Loucy (cell line): ENCODE measurements at regions not wholly inside any gene's neighbourhood (a gene's known extent, or its start where the extent isn't known, plus 50 kb on each side); places are given as distances from the start of the nearest gene placed in this dataset.

Experiments used
- H2AFZ ChIP-seq: fragments of 200-600 bp; sonication (generic); 2 replicates; pipeline ENCODE4 v1.6.0; 2016; ENCODE audit warnings: antibody characterized with exemption, mild to moderate bottlenecking, low read length, moderate library complexity
- H3F3A ChIP-seq: fragments of 200-600 bp; 2 replicates; pipeline ENCODE4 v1.6.0; 2016; ENCODE audit warnings: antibody characterized with exemption, low read depth, mild to moderate bottlenecking
- H3K27me3 ChIP-seq: fragments of 200-600 bp; sonication (generic); 2 replicates; pipeline ENCODE4 v1.6.1; 2014; ENCODE audit warnings: low read length, mild to moderate bottlenecking; ENCODE audit not compliant: insufficient read depth, poor library complexity, severe bottlenecking
- H3K36me3 ChIP-seq: fragments of 200-600 bp; sonication (generic); 2 replicates; pipeline ENCODE4 v1.6.1; 2016; ENCODE audit warnings: low read length; ENCODE audit not compliant: insufficient read depth
- H3K4me1 ChIP-seq: fragments of 200-600 bp; sonication (generic); 2 replicates; pipeline ENCODE4 v1.5.1; 2014; ENCODE audit warnings: low read length, mild to moderate bottlenecking; ENCODE audit not compliant: insufficient read depth, poor library complexity, severe bottlenecking
- H3K4me2 ChIP-seq: fragments of 200-600 bp; sonication (generic); 2 replicates; pipeline ENCODE4 v1.6.0; 2014; ENCODE audit warnings: antibody characterized with exemption, low read length, low read depth, mild to moderate bottlenecking; ENCODE audit not compliant: poor library complexity, severe bottlenecking
- H3K4me3 ChIP-seq: fragments of 200-600 bp; sonication (generic); 2 replicates; pipeline ENCODE4 v1.5.1; 2014; ENCODE audit warnings: low read length, mild to moderate bottlenecking, mixed read lengths; ENCODE audit not compliant: poor library complexity, severe bottlenecking
- H3K79me2 ChIP-seq: fragments of 200-600 bp; sonication (generic); 2 replicates; pipeline ENCODE4 v1.6.1; 2014; ENCODE audit warnings: low read length; ENCODE audit not compliant: insufficient read depth
- H3K9ac ChIP-seq: fragments of 200-600 bp; sonication (generic); 2 replicates; pipeline ENCODE4 v1.6.0; 2014; ENCODE audit warnings: mild to moderate bottlenecking, low read depth, low read length, moderate library complexity; ENCODE audit not compliant: poor library complexity, severe bottlenecking
- H3K9me2 ChIP-seq: fragments of 200-600 bp; sonication (generic); replicated peaks from 2 replicates; pipeline ENCODE4 v1.6.1; 2016; ENCODE audit warnings: low read depth, low read length, mixed read lengths
- H3K9me3 ChIP-seq: fragments of 200-600 bp; sonication (generic); 2 replicates; pipeline ENCODE4 v1.6.1; 2014; ENCODE audit warnings: mild to moderate bottlenecking, antibody characterized with exemption, low read length, low read depth; ENCODE audit not compliant: insufficient read depth
- H4K20me1 ChIP-seq: fragments of 200-600 bp; sonication (generic); 2 replicates; pipeline ENCODE4 v1.6.0; 2014; ENCODE audit warnings: antibody characterized with exemption, low read length, mild to moderate bottlenecking; ENCODE audit not compliant: insufficient read depth, poor library complexity, severe bottlenecking
- CTCF ChIP-seq: fragments of 200-600 bp; sonication (generic); conservative IDR thresholded peaks from 2 replicates; pipeline ENCODE4 v1.5.1; 2014; ENCODE audit warnings: mild to moderate bottlenecking, antibody characterized with exemption, low read length
- EZH2phosphoT487 ChIP-seq: fragments of 200-600 bp; IDR thresholded peaks from 2 replicates; pipeline ENCODE4 v1.6.1; 2018; ENCODE audit warnings: antibody characterized with exemption, mild to moderate bottlenecking, moderate library complexity, borderline replicate concordance

DNA sequence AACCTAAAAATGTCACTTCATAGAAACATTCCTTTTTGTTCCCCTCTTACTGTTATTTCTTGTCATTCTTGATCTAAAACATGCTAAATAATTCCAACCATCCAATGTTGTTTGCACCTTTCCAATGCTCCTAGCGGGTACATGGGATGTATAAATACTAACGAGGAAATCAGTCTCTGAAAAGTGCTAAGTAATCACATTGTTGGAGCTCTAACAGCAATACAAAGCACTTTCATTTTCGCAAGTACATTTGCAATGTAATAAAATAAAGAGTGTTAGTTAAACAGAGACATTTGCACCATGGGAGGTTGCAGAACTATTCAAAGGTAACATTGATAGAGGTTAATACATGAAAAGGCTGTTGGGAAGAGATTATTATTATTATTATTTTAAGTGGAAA lies 286.2 kb upstream of the ACVR2A start:
- H3K27me3 ChIP-seq = no peaks in the 10 kb centered on the region
- H3K36me3 ChIP-seq = no peaks in the 10 kb centered on the region
- no peak overlapping the region for H3K4me3 ChIP-seq
- TF ChIP-seq EZH2phosphoT487 (no peak), CTCF (no peak)
- no peaks in the 10 kb centered on the region for H3K9me2 ChIP-seq
- H3K4me2 ChIP-seq = no peak overlapping the region
- H3K9me3 ChIP-seq = no peaks in the 10 kb centered on the region
- no peaks in the 10 kb centered on the region for H4K20me1 ChIP-seq
- no peak overlapping the region for H3K9ac ChIP-seq
- no peak overlapping the region for H2AFZ ChIP-seq
- H3F3A ChIP-seq = no peaks in the 10 kb centered on the region
- no peaks in the 10 kb centered on the region for H3K4me1 ChIP-seq
- H3K79me2 ChIP-seq = no peaks in the 10 kb centered on the region

DNA sequence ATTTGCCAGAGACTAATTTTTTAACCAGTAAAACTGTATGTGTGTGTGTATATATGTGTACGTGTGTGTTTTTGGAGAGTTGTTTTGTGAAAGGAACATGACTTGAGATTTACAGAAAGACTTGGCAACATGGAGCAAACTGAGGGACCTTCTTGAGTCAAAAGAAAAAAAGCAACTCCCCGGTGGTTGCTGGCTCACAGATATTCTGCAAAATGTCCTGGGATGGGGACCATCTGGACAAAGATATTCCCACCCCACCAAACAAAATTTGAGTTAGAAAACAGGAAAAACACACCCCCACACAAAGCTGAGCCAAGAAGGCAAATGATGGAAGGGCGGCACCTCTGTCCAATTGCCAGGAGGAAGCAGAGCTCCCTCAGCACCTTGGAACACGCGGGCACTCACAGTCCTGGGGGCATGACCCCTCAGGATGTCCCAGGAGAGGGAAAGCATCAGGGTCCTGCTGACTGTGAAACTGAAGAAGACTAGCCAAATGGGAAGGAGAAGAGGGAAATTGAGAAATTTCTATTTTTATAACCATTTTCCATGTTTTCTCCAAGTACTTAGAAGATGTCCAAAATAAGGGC lies 290.2 kb upstream of the ACVR2A start:
- Histone ChIP-seq H3K9me2 (no peaks in the 10 kb centered on the region), H3K27me3 (no peaks in the 10 kb centered on the region), H3K4me1 (no peaks in the 10 kb centered on the region), H3K4me2 (no peak overlapping the region), H3K9ac (no peak overlapping the region), H3F3A (no peaks in the 10 kb centered on the region), H3K79me2 (no peaks in the 10 kb centered on the region), H3K36me3 (no peaks in the 10 kb centered on the region), H2AFZ (no peak overlapping the region), H3K4me3 (no peak overlapping the region), H3K9me3 (no peaks in the 10 kb centered on the region), H4K20me1 (no peaks in the 10 kb centered on the region)
- TF ChIP-seq CTCF (no peak), EZH2phosphoT487 (no peak)

DNA sequence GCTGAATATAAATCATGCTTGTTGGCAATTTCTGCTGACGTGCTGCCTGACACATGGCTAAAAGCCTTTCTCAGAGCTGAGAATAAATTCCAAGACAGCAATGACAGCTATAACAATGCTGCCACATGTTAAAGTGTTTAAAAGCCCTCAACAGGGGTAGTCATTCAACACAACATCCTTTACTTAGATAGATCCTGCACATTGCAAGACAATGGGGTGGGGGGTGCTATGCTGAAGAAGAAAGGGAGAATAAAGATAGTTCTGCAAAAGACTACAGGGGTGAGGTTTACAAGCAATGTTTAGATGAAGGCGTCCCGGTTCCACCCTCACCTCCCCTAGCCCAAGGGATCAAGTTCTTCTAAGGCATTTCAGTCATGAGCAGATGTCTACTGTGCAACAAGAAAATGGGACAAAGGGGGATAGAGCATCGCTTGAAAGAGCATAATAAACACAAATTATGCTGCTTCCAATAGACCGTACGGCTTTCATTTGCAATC lies 291.0 kb upstream of the ACVR2A start:
- H3K4me1 ChIP-seq = no peaks in the 10 kb centered on the region
- no peak overlapping the region for H2AFZ ChIP-seq
- H3K79me2 ChIP-seq = no peaks in the 10 kb centered on the region
- H3K4me2 ChIP-seq = no peak overlapping the region
- no peaks in the 10 kb centered on the region for H3K9me2 ChIP-seq
- H3K9me3 ChIP-seq = no peaks in the 10 kb centered on the region
- no peaks in the 10 kb centered on the region for H3K36me3 ChIP-seq
- H3K9ac ChIP-seq = no peak overlapping the region
- no peak overlapping the region for H3K4me3 ChIP-seq
- no peak for TF ChIP-seq EZH2phosphoT487
- no peaks in the 10 kb centered on the region for H3K27me3 ChIP-seq
- no peaks in the 10 kb centered on the region for H3F3A ChIP-seq
- H4K20me1 ChIP-seq = no peaks in the 10 kb centered on the region
